PC-3 (cell line): ENCODE measurements at regions not wholly inside any gene's neighbourhood (a gene's known extent, or its start where the extent isn't known, plus 50 kb on each side); places are given as distances from the start of the nearest gene placed in this dataset.
"Not testable (repeated sequence)": the region's sequence is repeated elsewhere in the genome, so short reads cannot be mapped to it uniquely, and the experiment has no call there.

Experiments
- CTCF ChIP-seq: fragments of 300-600 bp; sonication (generic); conservative IDR thresholded peaks from 2 replicates; pipeline ENCODE4 v1.5.1; 2017; ENCODE audit warnings: antibody characterized with exemption, low read depth, mild to moderate bottlenecking, low read length
- EZH2 ChIP-seq: fragments of 300-600 bp; sonication (generic); IDR thresholded peaks from one replicate; pipeline ENCODE4 v1.6.1; 2017; ENCODE audit warnings: antibody characterized with exemption, mild to moderate bottlenecking, low read length; ENCODE audit not compliant: unreplicated experiment

- TF ChIP-seq CTCF, EZH2: not testable (repeated sequence)
These were observed 253.3 kb downstream of the YTHDC2 start for GRCh38 chr5:113766827-113767226.
